ENCODE measurements at regions not wholly inside any gene's neighbourhood (a gene's known extent, or its start where the extent isn't known, plus 50 kb on each side); places are given as distances from the start of the nearest gene placed in this dataset.
"Not testable (repeated sequence)": the region's sequence is repeated elsewhere in the genome, so short reads cannot be mapped to it uniquely, and the experiment has no call there.

DNA sequence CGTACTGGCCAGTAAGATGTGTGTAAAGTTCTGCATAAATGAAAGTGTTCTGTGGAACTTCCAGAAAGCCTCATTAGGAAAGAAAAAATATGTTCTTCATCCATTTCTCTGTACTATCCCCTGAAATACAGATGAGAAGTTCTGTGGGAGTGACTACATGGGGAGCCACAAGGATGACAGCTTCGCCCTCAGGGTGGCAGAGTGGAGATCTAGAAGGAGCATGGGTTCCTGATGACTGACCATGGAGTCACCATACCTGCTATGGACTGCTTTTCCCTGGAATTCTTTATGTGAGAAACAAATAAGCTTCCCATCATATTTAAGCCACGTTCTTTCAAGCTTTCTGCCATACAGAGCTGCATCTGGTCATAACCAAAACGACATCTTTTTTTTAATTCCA is 113.9 kb upstream of the RGS1 start:
- FAIRE-seq, result no peak
- TF ChIP-seq, protein P1, sequence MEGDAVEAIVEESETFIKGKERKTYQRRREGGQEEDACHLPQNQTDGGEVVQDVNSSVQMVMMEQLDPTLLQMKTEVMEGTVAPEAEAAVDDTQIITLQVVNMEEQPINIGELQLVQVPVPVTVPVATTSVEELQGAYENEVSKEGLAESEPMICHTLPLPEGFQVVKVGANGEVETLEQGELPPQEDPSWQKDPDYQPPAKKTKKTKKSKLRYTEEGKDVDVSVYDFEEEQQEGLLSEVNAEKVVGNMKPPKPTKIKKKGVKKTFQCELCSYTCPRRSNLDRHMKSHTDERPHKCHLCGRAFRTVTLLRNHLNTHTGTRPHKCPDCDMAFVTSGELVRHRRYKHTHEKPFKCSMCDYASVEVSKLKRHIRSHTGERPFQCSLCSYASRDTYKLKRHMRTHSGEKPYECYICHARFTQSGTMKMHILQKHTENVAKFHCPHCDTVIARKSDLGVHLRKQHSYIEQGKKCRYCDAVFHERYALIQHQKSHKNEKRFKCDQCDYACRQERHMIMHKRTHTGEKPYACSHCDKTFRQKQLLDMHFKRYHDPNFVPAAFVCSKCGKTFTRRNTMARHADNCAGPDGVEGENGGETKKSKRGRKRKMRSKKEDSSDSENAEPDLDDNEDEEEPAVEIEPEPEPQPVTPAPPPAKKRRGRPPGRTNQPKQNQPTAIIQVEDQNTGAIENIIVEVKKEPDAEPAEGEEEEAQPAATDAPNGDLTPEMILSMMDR (IDR thresholded peaks at IDR 0.05; ENCODE audit: insufficient read depth, missing control alignments), result no peak
- no peak for DNase-seq (ENCODE audit: insufficient read length, low spot score)

DNA sequence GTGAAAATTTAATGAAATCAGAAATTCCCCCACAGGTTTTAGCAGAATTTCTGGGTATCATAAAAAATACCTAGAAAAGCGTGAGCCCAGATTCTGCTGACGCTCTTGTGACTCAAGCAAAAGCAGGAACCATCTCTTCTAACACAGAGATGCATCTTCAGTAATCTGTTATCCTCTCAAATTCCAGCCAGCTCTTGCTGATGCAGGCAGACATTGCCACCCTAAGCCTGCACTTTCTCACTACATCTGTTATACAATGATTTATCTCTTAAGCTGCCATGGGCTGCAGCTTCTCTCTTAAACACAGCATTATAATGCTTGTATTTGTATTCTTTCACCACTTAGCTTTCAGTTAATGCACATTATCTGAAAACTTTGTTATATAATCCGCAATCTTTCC is 113.0 kb upstream of the RGS1 start:
- DNase-seq (ENCODE audit: insufficient read length, low spot score) (peak; percentile 23), FAIRE-seq (peak; percentile 95)
- TF ChIP-seq, protein P1 (IDR thresholded peaks at IDR 0.05; ENCODE audit: insufficient read depth, missing control alignments), result peak; percentile 32

GRCh38 chr1:192463661-192464060 is 111.9 kb upstream of the RGS1 start:
- FAIRE-seq (no peak), DNase-seq (ENCODE audit: insufficient read length, low spot score) (no peak)
- TF ChIP-seq, protein P1 (IDR thresholded peaks at IDR 0.05; ENCODE audit: insufficient read depth, missing control alignments), result no peak

GRCh38 chr1:192465221-192465620 is 110.4 kb upstream of the RGS1 start:
- not testable (repeated sequence) for FAIRE-seq; DNase-seq (ENCODE audit: insufficient read length, low spot score)

GRCh38 chr1:192474080-192474683 is 101.4 kb upstream of the RGS1 start:
- TF ChIP-seq, protein P1 (IDR thresholded peaks at IDR 0.05; ENCODE audit: insufficient read depth, missing control alignments), result peak; percentile 79
- FAIRE-seq (peak; percentile 92), DNase-seq (ENCODE audit: insufficient read length, low spot score) (no peak)

DNA sequence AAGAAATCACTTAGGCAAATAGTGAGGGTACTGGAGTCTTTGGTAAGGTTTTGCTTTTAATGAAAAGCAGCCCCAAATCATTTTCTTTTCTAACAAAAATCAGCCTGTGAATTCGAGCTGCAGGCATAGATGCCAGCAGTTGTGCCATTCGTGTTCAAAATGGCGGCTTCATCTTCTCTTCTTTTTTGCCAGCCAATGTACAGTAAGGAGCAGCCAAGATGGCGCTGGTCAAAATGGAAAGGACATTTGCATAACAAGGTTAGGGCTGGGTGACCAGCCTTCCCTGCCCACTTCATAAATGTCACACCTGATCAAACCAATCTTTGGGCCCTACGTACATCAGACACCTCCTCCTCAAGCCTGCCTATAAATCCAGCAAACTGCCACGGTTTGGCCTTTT is 100.2 kb upstream of the RGS1 start:
- TF ChIP-seq, protein P1 (IDR thresholded peaks at IDR 0.05; ENCODE audit: insufficient read depth, missing control alignments), result no peak
- FAIRE-seq (no peak), DNase-seq (ENCODE audit: insufficient read length, low spot score) (no peak)

GRCh38 chr1:192475970-192476369 is 99.6 kb upstream of the RGS1 start:
- TF ChIP-seq, protein P1 (IDR thresholded peaks at IDR 0.05; ENCODE audit: insufficient read depth, missing control alignments), result no peak
- DNase-seq (ENCODE audit: insufficient read length, low spot score) (no peak), FAIRE-seq (no peak)

All from D721Med (cell line).